Astrocyte (in vitro differentiated cells and primary cell): ENCODE measurements at regions not wholly inside any gene's neighbourhood (a gene's known extent, or its start where the extent isn't known, plus 50 kb on each side); places are given as distances from the start of the nearest gene placed in this dataset.

ENCODE experiments used
- EZH2 ChIP-seq: IDR thresholded peaks from 2 replicates; pipeline ENCODE4 v1.6.1; 2012; ENCODE audit warnings: mild to moderate bottlenecking, low read length, inconsistent platforms; ENCODE audit not compliant: insufficient read depth
- TF ChIP-seq, protein P1 (sequence below): IDR thresholded peaks from 2 replicates; pipeline ENCODE4 v1.5.1; 2011; ENCODE audit warnings: low read depth, mild to moderate bottlenecking, inconsistent platforms, low read length, moderate library complexity; ENCODE audit not compliant: insufficient read depth

DNA sequence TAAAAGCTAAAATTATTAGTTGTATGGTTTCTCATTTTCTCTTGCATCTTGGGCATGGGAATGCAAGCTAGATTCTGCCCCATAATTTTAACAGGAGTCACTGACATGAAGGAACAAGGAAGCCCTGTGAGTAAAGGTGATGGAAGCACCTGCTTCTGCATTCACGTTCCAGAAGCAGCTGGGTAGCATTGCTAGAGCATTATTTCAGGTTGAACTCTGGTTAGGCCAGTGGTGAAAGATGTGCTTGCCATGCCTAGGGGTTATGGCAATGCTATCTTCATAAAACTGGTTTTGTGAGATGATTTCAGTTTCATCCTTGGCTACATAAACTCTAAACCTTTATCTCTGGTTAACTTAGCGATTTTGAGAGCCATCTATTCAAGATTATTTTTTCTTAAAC, 151.4 kb downstream of the TFEC start:
- TF ChIP-seq, protein P1, sequence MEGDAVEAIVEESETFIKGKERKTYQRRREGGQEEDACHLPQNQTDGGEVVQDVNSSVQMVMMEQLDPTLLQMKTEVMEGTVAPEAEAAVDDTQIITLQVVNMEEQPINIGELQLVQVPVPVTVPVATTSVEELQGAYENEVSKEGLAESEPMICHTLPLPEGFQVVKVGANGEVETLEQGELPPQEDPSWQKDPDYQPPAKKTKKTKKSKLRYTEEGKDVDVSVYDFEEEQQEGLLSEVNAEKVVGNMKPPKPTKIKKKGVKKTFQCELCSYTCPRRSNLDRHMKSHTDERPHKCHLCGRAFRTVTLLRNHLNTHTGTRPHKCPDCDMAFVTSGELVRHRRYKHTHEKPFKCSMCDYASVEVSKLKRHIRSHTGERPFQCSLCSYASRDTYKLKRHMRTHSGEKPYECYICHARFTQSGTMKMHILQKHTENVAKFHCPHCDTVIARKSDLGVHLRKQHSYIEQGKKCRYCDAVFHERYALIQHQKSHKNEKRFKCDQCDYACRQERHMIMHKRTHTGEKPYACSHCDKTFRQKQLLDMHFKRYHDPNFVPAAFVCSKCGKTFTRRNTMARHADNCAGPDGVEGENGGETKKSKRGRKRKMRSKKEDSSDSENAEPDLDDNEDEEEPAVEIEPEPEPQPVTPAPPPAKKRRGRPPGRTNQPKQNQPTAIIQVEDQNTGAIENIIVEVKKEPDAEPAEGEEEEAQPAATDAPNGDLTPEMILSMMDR, result no peak
- no peak for TF ChIP-seq EZH2
